ENCODE measurements at regions not wholly inside any gene's neighbourhood (a gene's known extent, or its start where the extent isn't known, plus 50 kb on each side); places are given as distances from the start of the nearest gene placed in this dataset.

DNA sequence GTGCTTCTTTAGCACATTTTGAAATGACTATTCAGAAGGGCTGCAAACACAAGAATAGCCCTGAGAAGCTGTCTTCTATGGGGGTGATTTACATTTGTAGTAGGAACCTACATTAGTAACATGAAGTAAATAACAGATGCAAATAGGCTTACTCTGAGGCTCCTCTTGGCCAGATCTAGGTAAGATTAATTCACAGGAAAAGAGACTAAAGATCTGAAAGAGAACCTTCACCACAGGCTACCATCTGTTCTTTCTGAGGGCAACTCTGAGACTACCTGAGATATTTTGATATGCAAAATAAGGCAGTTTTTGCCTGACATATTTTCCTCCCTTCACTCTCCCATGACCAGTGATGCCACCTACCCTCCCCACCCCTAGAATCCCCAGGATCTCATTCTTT lies 1267.8 kb downstream of the PLA2G4A start:
- DNase-seq (no peak), ATAC-seq (ENCODE audit: poor library complexity) (no peak)
- H3K9me3 Mint-ChIP-seq = peaks cover 2% of the 10 kb centered on the region
- Histone ChIP-seq H3K27ac (ENCODE audit: low read depth in 1 of 2, low read length in 2 of 2) (no peak overlapping the region), H3K27me3 (ENCODE audit: control insufficient read depth in 1 of 2, insufficient read depth in 2 of 2, low read length in 2 of 2) (no peaks in the 10 kb centered on the region), H3K4me1 (ENCODE audit: insufficient read depth, low read length) (no peaks in the 10 kb centered on the region), H3K36me3 (ENCODE audit: insufficient read depth, low read length) (no peaks in the 10 kb centered on the region), H3K9me3 (ENCODE audit: control insufficient read depth in 1 of 2, insufficient read depth in 1 of 2, low read length in 2 of 2) (no peaks in the 10 kb centered on the region), H3K4me3 (ENCODE audit: low read length) (no peak overlapping the region)
- ChIA-PET POLR2A (no interaction called here), CTCF (no interaction called here)
- TF ChIP-seq, protein P1, sequence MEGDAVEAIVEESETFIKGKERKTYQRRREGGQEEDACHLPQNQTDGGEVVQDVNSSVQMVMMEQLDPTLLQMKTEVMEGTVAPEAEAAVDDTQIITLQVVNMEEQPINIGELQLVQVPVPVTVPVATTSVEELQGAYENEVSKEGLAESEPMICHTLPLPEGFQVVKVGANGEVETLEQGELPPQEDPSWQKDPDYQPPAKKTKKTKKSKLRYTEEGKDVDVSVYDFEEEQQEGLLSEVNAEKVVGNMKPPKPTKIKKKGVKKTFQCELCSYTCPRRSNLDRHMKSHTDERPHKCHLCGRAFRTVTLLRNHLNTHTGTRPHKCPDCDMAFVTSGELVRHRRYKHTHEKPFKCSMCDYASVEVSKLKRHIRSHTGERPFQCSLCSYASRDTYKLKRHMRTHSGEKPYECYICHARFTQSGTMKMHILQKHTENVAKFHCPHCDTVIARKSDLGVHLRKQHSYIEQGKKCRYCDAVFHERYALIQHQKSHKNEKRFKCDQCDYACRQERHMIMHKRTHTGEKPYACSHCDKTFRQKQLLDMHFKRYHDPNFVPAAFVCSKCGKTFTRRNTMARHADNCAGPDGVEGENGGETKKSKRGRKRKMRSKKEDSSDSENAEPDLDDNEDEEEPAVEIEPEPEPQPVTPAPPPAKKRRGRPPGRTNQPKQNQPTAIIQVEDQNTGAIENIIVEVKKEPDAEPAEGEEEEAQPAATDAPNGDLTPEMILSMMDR (IDR thresholded peaks at IDR 0.05) = no peak
- H3K36me3 Mint-ChIP-seq (ENCODE audit: low read depth) = no peaks in the 10 kb centered on the region
- H3K4me3 Mint-ChIP-seq = no peak overlapping the region
- no peak overlapping the region for H3K27ac Mint-ChIP-seq
- no peaks in the 10 kb centered on the region for H3K27me3 Mint-ChIP-seq
- no peaks in the 10 kb centered on the region for H3K4me1 Mint-ChIP-seq (ENCODE audit: low read depth)
- intact Hi-C loops (cut with DNase I, micrococcal nuclease) = no loop called here

DNA sequence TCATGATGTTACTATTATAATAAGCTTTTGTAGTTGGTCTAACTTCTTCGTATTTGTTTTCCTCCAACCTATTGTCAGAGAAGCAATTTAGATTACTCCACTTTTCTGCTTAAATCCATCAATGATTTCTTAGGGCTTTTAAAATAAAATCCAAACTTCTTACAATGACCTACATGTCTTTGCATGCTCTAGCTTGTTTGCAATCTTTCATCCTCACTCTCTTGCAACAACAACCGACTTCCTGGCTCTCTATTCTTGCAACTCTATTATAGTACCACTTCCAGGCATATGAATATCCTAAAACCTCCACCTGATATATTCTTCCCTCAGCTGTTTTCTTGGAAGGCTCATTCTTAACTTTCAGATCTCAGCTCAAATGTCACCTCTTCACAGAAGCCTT lies 1288.7 kb downstream of the PLA2G4A start:
- intact Hi-C loops (cut with DNase I, micrococcal nuclease) = no loop called here
- Histone ChIP-seq H3K9me3 (ENCODE audit: control insufficient read depth in 1 of 2, insufficient read depth in 1 of 2, low read length in 2 of 2) (peaks cover 0 to 8% of the 10 kb centered on the region in 2 experiments), H3K4me1 (ENCODE audit: insufficient read depth, low read length) (no peaks in the 10 kb centered on the region), H3K4me3 (ENCODE audit: low read length) (no peak overlapping the region), H3K36me3 (ENCODE audit: insufficient read depth, low read length) (no peaks in the 10 kb centered on the region), H3K27me3 (ENCODE audit: control insufficient read depth in 1 of 2, insufficient read depth in 2 of 2, low read length in 2 of 2) (no peaks in the 10 kb centered on the region), H3K27ac (ENCODE audit: low read depth in 1 of 2, low read length in 2 of 2) (no peak overlapping the region)
- Mint-ChIP-seq H3K27me3 (no peaks in the 10 kb centered on the region), H3K27ac (no peak overlapping the region), H3K4me1 (ENCODE audit: low read depth) (no peaks in the 10 kb centered on the region), H3K9me3 (peaks cover 5% of the 10 kb centered on the region), H3K4me3 (no peak overlapping the region), H3K36me3 (ENCODE audit: low read depth) (no peaks in the 10 kb centered on the region)
- TF ChIP-seq, protein P1 (IDR thresholded peaks at IDR 0.05) = no peak
- ChIA-PET CTCF (no interaction called here), POLR2A (no interaction called here)
- no peak for DNase-seq
- no peak for ATAC-seq (ENCODE audit: poor library complexity)

DNA sequence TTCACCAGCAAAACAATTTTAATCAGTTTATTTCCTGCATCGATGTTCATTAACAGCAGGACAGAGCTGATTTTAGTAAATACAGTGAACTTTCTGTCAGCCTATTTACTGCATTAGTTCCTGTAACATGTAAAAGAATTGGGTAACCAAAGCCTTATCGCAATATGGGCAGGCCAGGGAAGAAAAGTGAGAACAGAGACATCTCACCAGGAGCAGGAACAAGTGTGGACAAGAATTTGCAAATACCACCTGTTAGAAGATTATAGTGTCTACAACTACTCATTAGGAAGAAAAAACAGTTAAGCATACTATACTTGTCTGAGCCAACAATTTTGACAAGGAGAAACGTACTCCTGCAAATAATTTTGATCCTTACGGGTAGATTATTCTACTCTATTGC lies 1293.9 kb downstream of the PLA2G4A start:
- Histone ChIP-seq H3K27ac (ENCODE audit: low read depth in 1 of 2, low read length in 2 of 2) (no peak overlapping the region), H3K4me1 (ENCODE audit: insufficient read depth, low read length) (no peaks in the 10 kb centered on the region), H3K36me3 (ENCODE audit: insufficient read depth, low read length) (no peaks in the 10 kb centered on the region), H3K27me3 (ENCODE audit: control insufficient read depth in 1 of 2, insufficient read depth in 2 of 2, low read length in 2 of 2) (no peaks in the 10 kb centered on the region), H3K4me3 (ENCODE audit: low read length) (no peak overlapping the region), H3K9me3 (ENCODE audit: control insufficient read depth in 1 of 2, insufficient read depth in 1 of 2, low read length in 2 of 2) (peaks cover 0 to 5% of the 10 kb centered on the region in 2 experiments)
- TF ChIP-seq, protein P1 (IDR thresholded peaks at IDR 0.05) = no peak
- Mint-ChIP-seq H3K4me1 (ENCODE audit: low read depth) (no peaks in the 10 kb centered on the region), H3K36me3 (ENCODE audit: low read depth) (no peaks in the 10 kb centered on the region), H3K27ac (no peak overlapping the region), H3K9me3 (peaks cover 3% of the 10 kb centered on the region), H3K4me3 (no peak overlapping the region), H3K27me3 (no peaks in the 10 kb centered on the region)
- ChIA-PET POLR2A (no interaction called here), CTCF (no interaction called here)
- no peak for ATAC-seq (ENCODE audit: poor library complexity)
- intact Hi-C loops (cut with DNase I, micrococcal nuclease) = no loop called here
- no peak for DNase-seq
